IMR-90 (cell line): ENCODE measurements at regions not wholly inside any gene's neighbourhood (a gene's known extent, or its start where the extent isn't known, plus 50 kb on each side); places are given as distances from the start of the nearest gene placed in this dataset.

Experiments
- ATAC-seq: fragments of 200-7000 bp; cut with Tn5 transposase; 2 replicates; pipeline ENCODE4 v1.9.1; 2020; ENCODE audit warnings: low read depth, mild to moderate bottlenecking, moderate library complexity
- BruUV-seq: library from RNA; stranded (reverse); fragments of 400-500 nt; replicated peaks from 2 replicates; lab custom pipeline; 2021; lab: Mats Ljungman, UMichigan
- CTCF ChIA-PET: fragments of 300-600 bp; formaldehyde crosslinking; extraction: SDS; loops from one replicate; lab custom pipeline; 2021; ENCODE audit warnings: antibody characterized with exemption; lab: Yijun Ruan, JAX
- POLR2A ChIA-PET: fragments of 300-600 bp; sonication (Branson Sonifier 250); formaldehyde crosslinking; loops from one replicate; lab custom pipeline; 2022; ENCODE audit warnings: antibody characterized with exemption; ENCODE audit not compliant: unreplicated experiment; lab: Charles Lee
- DNase-seq: peaks from one replicate; pipeline ENCODE4 v3.0.0; 2013
- H2AFZ ChIP-seq: replicated peaks from 2 replicates; pipeline ENCODE3; 2013; ENCODE audit warnings: low read length, mild to moderate bottlenecking; ENCODE audit not compliant: poor library complexity
- H2AK5ac ChIP-seq: 2 replicates; pipeline ENCODE4 v1.6.1; 2013; ENCODE audit warnings: low read depth, low read length, inconsistent platforms
- H2AK9ac ChIP-seq: replicated peaks from 2 replicates; pipeline ENCODE3; 2013; ENCODE audit warnings: mild to moderate bottlenecking, low read depth, low read length, moderate library complexity; ENCODE audit not compliant: poor library complexity
- H2BK120ac ChIP-seq: 2 replicates; pipeline ENCODE4 v1.6.1; 2013; ENCODE audit warnings: low read depth, low read length, inconsistent platforms
- H2BK15ac ChIP-seq: 3 replicates; pipeline ENCODE4 v1.6.1; 2013; ENCODE audit warnings: low read depth, low read length, inconsistent platforms
- H2BK20ac ChIP-seq: 2 replicates; pipeline ENCODE4 v1.6.1; 2013; ENCODE audit warnings: low read depth, mild to moderate bottlenecking, inconsistent platforms, low read length, moderate library complexity
- H2BK5ac ChIP-seq: 2 replicates; pipeline ENCODE4 v1.6.1; 2013; ENCODE audit warnings: mild to moderate bottlenecking, low read depth, low read length, inconsistent platforms; ENCODE audit not compliant: poor library complexity, severe bottlenecking
- H3K14ac ChIP-seq: replicated peaks from 2 replicates; pipeline ENCODE4 v1.6.1; 2013; ENCODE audit warnings: low read depth, low read length, inconsistent platforms
- H3K18ac ChIP-seq: 2 replicates; pipeline ENCODE4 v1.6.1; 2013; ENCODE audit warnings: low read depth, low read length, control low read depth
- H3K23ac ChIP-seq: 2 replicates; pipeline ENCODE4 v1.6.1; 2013; ENCODE audit warnings: low read depth, low read length, inconsistent platforms
- H3K27ac ChIP-seq: 2 replicates; pipeline ENCODE4 v1.5.1; 2013; ENCODE audit warnings: mild to moderate bottlenecking, control low read depth, low read length; ENCODE audit not compliant: insufficient read depth
- H3K27me3 ChIP-seq: 2 replicates; pipeline ENCODE4 v1.6.1; 2013; ENCODE audit warnings: low read length; ENCODE audit not compliant: control insufficient read depth, insufficient read depth
- H3K36me3 ChIP-seq: 2 replicates; pipeline ENCODE4 v1.6.1; 2013; ENCODE audit warnings: low read length, mixed read lengths; ENCODE audit not compliant: control insufficient read depth, insufficient read depth
- H3K4ac ChIP-seq: 2 replicates; pipeline ENCODE4 v1.6.1; 2013; ENCODE audit warnings: low read depth, low read length, inconsistent platforms
- H3K4me1 ChIP-seq: 2 replicates; pipeline ENCODE4 v1.6.1; 2013; ENCODE audit warnings: low read length, mixed read lengths; ENCODE audit not compliant: control insufficient read depth, insufficient read depth
- H3K4me2 ChIP-seq: 2 replicates; pipeline ENCODE4 v1.6.1; 2013; ENCODE audit warnings: low read depth, mild to moderate bottlenecking, control low read depth, low read length, moderate library complexity
- H3K4me3 ChIP-seq: 2 replicates; pipeline ENCODE4 v1.5.1; 2013; ENCODE audit warnings: low read depth, mild to moderate bottlenecking, control low read depth, low read length, moderate library complexity; ENCODE audit not compliant: insufficient read depth
- H3K56ac ChIP-seq: 2 replicates; pipeline ENCODE4 v1.6.1; 2013; ENCODE audit warnings: low read length, inconsistent platforms; ENCODE audit not compliant: insufficient read depth; ENCODE audit errors: extremely low read depth
- H3K79me1 ChIP-seq, 2 experiments: 2 replicates each; pipeline ENCODE4 v1.6.1; 2013; ENCODE audit warnings: low read length in 2 of 2, inconsistent platforms in 1 of 2, low read depth in 1 of 2
- H3K9ac ChIP-seq: 2 replicates; pipeline ENCODE4 v1.6.1; 2013; ENCODE audit warnings: low read depth, low read length, control low read depth
- H3K9me1 ChIP-seq: 2 replicates; pipeline ENCODE4 v1.6.1; 2013; ENCODE audit warnings: low read length, inconsistent platforms; ENCODE audit not compliant: insufficient read depth
- H3K9me3 ChIP-seq: 2 replicates; pipeline ENCODE4 v1.6.1; 2013; ENCODE audit warnings: low read length; ENCODE audit not compliant: control insufficient read depth, insufficient read depth
- H4K20me1 ChIP-seq: 2 replicates; pipeline ENCODE4 v1.6.1; 2013; ENCODE audit warnings: low read length, inconsistent platforms; ENCODE audit not compliant: insufficient read depth
- H4K5ac ChIP-seq: 2 replicates; pipeline ENCODE4 v1.6.1; 2013; ENCODE audit warnings: mild to moderate bottlenecking, low read depth, low read length, control low read depth
- H4K8ac ChIP-seq, 2 experiments: 2 replicates each; pipeline ENCODE4 v1.6.1; 2013; ENCODE audit warnings: low read depth in 2 of 2, low read length in 2 of 2, control low read depth in 1 of 2, inconsistent platforms in 1 of 2
- H4K91ac ChIP-seq: 2 replicates; pipeline ENCODE4 v1.6.1; 2013; ENCODE audit warnings: low read depth, low read length, inconsistent platforms; ENCODE audit not compliant: insufficient read depth
- MAFK ChIP-seq: IDR thresholded peaks from 2 replicates; pipeline ENCODE4 v1.6.1; 2012; ENCODE audit warnings: low read depth, low read length, improper control_type of control experiment
- WGBS, 2 experiments: methylation state at CpG; one replicate each; pipeline versions ENCODE4 v1.1.5 to v1.1.7; 2013; ENCODE audit warnings: missing lambda C conversion rate in 2 of 2; ENCODE audit not compliant: insufficient read length in 1 of 2; ENCODE audit errors: extremely low coverage in 2 of 2; 5-methylcytosine and 5-hydroxymethylcytosine counted together
- dilution Hi-C: fragments of 300-500 bp; cut with HindIII; formaldehyde crosslinking; loops from one replicate; pipeline ENCODE4 v1.14.3; 2018; ENCODE audit warnings: low sequenced_read_pairs; ENCODE audit not compliant: unreplicated experiment
- in situ Hi-C: fragments of 300-500 bp; cut with MboI; formaldehyde crosslinking; loops from 3 replicates; pipeline ENCODE4 v1.14.3; 2019; ENCODE audit warnings: low sequenced_read_pairs, inconsistent platforms, mixed read lengths
- intact Hi-C: fragments of 100-400 bp; cut with micrococcal nuclease; formaldehyde crosslinking; loops from 2 replicates; pipeline ENCODE4 v1.10.0; 2022

DNA sequence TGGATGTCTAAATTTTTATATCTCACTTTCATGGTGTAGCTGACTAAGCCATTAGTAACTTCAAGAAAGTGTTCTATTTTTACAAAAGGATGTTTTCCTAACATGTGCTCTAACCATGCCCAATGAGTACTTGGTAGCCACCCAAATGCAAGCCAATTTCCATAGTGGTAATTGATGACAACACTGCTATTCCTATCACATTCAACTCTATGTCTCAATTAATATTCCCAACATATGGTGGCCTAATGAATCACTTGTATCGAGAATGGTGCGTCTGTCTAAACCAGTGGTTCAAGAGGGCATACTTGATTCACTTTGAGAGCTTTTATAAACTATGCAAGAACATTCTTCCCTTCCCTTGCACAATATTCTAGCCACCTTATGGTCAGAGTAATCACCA, 112.9 kb upstream of the GPRIN3 start:
- DNase-seq = peak; percentile 1

More for the DNA sequence above, 112.9 kb upstream of the GPRIN3 start:
- no peak overlapping the region for H3K4me2 ChIP-seq
- H4K5ac ChIP-seq = no peak overlapping the region
- no peak for TF ChIP-seq MAFK
- H2BK20ac ChIP-seq = no peak overlapping the region
- H3K18ac ChIP-seq = no peak overlapping the region
- WGBS, 2 experiments = no CpG with 5 or more reads among the region's 2 CpGs
- no peak overlapping the region for H3K9ac ChIP-seq
- no peaks in the 10 kb centered on the region for H3K9me1 ChIP-seq
- no peaks in the 10 kb centered on the region for H3K27me3 ChIP-seq
- no peaks in the 10 kb centered on the region for H3K9me3 ChIP-seq
- intact Hi-C loops (no loop called here), dilution Hi-C loops (no loop called here), in situ Hi-C loops (no loop called here)
- no peaks in the 10 kb centered on the region for H3K36me3 ChIP-seq
- no peak overlapping the region for H4K8ac ChIP-seq
- no peak overlapping the region for H3K23ac ChIP-seq
- no peak for ATAC-seq
- no peaks in the 10 kb centered on the region for H3K79me1 ChIP-seq
- H3K4me1 ChIP-seq = no peaks in the 10 kb centered on the region
- no peak overlapping the region for H2BK120ac ChIP-seq
- no peak overlapping the region for H2AK5ac ChIP-seq
- no peak overlapping the region for H2BK15ac ChIP-seq
- no peak overlapping the region for H3K14ac ChIP-seq
- H2AK9ac ChIP-seq = no peak overlapping the region
- BruUV-seq = no TSS peak
- no peak overlapping the region for H3K4me3 ChIP-seq
- no peak overlapping the region for H4K91ac ChIP-seq
- no peak overlapping the region for H2AFZ ChIP-seq
- ChIA-PET CTCF (no interaction called here), POLR2A (no interaction called here)
- no peak overlapping the region for H3K27ac ChIP-seq
- H2BK5ac ChIP-seq = no peak overlapping the region
- no peak overlapping the region for H3K4ac ChIP-seq
- H3K56ac ChIP-seq = no peak overlapping the region
- H4K20me1 ChIP-seq = no peaks in the 10 kb centered on the region
